NCI-H2227 (cell line): ENCODE measurements at regions not wholly inside any gene's neighbourhood (a gene's known extent, or its start where the extent isn't known, plus 50 kb on each side); places are given as distances from the start of the nearest gene placed in this dataset.
"Not testable (repeated sequence)": the region's sequence is repeated elsewhere in the genome, so short reads cannot be mapped to it uniquely, and the experiment has no call there.

Experiments
- DNase-seq: peaks from one replicate; lab custom pipeline; 2025; ENCODE audit not compliant: unreplicated experiment; lab: John Stamatoyannopoulos, UW

DNA sequence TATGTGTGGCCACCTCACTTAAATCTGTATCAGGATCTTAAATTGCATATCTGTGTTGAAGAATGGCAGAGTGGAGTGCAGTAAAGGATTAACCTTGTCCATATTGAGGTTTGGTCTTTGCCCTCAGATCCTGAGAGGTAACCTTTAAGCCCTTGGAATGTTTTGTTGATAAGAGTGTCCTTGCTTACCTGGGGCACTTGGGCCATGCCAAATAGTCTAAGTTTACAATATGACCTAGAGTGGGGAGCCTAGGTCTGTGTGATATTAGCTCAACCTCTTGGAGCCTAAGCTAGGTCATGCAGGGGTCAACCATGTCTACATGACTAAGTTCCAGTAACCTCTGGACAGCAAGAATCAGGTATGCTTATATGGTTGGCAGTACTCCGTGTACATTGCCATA is 792.5 kb downstream of the DIAPH3 start:
- no peak for DNase-seq

DNA sequence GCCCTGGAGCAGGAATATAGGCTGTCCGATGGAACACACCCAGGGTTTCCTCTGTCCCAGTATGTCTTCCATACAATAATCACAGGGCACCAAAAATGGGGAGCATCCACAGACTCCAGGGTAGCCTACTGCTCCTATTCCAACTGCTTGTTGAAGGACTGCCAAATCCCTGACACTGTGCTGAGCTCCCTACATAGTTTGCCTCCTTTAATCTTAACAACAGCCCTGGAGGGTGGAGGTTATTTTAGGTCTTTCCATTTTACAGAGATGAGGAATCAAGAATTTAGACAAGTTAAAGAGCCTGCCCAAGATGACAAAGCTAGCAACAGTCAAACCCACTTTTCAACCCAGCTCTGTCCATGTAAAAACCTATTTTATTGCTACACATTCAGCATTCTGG is 790.4 kb downstream of the DIAPH3 start:
- DNase-seq, result no peak

DNA sequence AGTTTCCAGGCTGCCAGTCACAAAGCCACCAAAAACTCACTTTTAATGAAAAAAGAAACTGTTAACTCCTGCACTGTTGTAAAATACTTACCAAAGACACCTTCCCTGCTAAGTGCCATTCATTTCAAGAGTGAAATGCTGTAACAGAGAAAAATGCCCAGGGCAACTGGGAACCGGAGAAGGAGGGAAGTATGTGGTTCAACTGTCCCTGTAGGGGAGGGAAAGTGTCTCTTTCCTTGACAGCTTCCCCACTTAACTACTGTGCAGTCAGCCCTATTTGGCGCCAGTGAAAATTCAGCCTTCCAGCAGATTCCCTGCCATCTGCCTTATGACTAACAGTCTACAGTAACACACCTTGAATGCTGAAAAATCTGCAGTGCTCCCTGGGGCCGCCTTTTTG is 789.0 kb downstream of the DIAPH3 start:
- peak; percentile 8 for DNase-seq

DNA sequence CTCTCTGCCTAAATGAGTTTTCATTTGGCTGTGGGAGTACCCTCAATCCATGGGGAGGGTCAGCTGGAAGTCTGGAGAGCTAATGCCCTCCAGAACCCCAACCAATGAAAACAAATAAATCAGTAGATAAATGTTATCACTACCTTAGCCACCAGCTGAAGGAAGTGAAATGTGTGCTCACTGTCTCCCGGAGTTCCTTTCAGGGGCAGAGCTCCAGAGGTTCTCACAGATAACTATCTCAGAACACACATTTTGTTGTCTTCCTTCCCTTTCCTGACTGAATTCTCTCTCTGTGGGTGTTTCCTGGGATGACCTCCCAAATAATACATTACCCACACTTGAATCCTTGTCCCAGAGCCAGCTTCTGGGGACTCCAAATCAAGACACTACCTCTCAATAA is 779.6 kb downstream of the DIAPH3 start:
- DNase-seq, result no peak

DNA sequence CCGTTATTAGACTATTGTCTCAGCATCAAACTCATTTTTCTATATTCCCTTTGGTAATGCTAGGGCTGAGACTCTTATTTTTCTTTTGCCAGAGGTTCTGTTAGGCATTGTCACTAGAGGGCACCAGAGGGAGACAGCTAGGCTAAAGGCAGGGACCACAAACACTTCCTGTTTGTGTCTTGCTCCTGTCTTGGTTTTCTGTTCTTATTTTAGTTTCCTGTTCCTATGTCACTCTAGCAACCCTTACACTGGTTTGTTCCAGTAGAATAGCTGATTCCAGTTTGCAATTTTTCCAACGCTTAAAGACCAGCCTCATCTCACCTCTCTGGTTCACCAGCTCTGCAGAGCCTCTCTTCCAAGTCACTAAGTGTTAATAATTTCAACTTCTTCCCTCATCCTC is 772.0 kb downstream of the DIAPH3 start:
- peak; percentile 51 for DNase-seq

DNA sequence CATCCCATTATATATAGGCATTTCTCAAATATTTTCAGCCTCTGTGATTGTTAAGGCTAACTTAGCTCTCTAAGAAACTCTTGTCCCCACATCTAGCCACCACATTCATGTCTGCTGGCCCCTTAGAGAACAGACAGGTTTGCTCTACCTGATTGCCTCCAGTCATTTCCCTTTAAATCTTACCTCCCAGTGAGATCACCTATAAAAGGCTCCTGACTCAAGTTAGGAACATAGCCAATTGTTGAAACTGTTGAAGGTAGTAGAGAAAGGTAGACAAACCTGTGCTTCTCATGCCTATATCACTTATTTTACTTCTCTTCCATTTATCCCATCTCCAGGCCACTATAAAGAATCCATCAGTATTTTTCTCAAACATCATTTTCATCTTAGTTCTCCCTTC is 771.4 kb downstream of the DIAPH3 start:
- no peak for DNase-seq

DNA sequence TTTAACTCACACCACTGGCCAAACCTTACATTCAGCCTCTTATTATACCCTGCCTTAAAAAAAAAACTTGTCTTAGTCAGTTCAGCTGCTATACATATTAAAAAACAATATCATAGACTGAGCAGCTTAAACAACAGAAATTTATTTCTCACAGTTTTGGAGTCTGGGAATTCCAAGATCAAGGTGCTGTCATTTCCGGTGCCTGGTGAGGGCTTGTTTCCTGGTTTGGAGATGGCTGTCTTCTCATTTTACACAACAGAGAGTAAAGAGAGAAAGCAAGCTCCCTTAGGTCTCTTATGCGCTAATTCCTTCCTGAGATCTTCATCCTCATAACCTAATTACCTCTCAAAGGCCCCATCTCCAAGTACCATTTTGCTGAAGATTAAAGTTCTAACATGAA is 769.2 kb downstream of the DIAPH3 start:
- no peak for DNase-seq

DNA sequence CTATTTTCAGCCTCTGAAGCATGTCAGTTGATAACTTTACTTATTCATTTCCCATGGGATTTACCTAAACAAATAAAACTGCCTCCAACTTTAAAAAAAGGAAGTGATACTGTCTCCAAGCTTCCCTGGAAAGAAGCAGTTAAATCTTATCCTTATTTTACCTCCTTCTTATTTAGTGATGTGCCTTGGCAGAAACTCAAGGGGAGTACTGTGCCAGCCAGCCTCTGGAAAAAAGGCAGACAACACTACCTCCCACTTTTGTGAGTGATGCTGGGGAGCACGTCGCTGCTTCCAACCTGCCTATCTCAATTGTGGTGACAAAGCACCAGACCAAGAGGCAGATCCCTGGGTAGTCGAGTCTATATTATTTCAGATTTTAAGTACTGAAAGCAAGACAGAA is 765.6 kb downstream of the DIAPH3 start:
- no peak for DNase-seq

DNA sequence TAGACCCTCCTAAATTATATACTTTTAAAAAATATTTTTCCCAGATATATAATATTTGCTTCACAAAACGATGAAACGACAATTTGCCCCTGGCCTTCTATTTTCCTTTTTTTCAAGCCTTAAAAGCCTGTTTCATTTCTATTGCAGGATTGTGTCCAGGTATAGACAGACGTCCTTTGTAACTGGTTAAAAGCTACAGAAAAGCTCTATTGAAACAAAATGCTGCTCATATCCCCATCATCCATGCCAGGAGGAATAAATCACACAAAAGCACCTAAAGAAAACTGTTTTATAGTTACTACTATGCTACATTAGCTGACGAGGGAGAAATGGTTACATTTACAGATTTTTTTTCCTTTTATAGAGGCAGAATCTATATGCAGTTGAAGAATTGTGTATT is 765.1 kb downstream of the DIAPH3 start:
- no peak for DNase-seq

DNA sequence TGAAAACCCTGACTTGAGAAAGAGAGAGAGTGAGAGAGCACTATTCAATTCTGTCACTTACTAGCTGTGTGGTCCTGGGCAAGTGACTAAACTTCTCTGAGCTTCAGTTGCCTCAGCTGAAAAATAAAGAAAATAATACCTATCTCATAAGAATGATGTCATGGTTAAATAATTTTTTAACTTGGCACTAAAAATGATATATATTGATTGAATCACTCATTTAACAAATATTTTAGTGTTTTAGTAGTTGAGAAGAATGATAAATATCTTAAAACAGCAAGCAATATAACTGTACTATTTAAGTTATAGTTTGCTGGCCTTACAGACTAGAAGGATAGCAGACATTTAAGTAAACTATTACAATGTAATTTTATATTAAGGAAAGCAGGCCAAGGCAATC is 764.2 kb downstream of the DIAPH3 start:
- no peak for DNase-seq

DNA sequence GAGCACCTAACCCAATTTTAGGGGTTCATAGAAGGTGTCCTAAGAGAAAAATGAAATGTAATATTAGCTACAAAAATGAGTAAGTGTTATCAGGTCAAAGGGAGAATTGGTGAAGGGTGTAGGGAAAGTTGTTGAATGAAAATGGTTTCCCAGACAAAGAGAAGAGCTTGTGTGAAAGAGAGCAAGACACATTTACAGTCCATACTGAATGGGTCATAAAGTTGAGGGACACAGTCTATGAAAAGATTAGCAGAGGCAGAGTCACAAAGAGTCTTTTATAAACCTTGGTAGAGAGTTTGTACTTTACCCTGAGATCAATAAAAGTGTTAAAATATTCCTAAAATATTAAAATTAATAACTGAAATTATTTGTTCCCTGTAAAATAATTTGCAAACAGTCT is 759.4 kb downstream of the DIAPH3 start:
- DNase-seq, result no peak

DNA sequence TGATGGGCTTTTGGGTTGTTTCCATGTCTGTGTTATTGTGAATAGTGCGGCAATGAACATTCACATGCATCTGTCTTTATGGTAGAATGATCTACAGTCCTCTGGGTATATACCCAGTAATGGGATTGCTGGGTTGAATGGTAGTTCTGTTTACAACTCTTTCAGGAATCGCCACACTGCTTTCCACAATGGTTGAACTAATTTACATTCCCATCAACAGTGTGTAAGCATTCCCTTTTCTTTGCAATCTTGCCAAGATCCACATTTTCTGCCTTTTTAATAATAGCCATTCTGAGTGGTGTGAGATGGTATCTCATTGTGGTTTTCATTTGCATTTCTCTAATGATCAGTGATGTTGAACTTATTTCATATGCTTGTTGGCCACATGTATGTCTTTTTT is 756.5 kb downstream of the DIAPH3 start:
- DNase-seq, result not testable (repeated sequence)

DNA sequence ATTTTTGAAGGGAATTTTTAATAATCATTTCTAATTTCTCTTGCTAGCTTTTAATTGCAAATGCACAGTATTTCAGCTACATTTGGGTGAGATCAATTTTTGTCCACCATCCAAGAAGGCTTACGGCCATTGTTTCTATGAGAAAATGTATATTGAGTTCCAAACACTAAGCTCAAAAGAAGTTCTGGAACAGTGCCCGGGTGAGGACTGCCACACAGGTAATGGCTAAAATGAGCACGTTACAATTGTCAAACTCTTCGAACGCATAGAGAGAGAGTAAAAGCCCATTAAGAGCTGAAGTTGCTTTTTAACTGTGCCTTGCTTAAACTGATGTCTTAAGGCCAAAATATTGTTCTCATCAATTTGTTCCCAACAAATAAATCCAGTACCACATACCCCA is 755.0 kb downstream of the DIAPH3 start:
- no peak for DNase-seq

DNA sequence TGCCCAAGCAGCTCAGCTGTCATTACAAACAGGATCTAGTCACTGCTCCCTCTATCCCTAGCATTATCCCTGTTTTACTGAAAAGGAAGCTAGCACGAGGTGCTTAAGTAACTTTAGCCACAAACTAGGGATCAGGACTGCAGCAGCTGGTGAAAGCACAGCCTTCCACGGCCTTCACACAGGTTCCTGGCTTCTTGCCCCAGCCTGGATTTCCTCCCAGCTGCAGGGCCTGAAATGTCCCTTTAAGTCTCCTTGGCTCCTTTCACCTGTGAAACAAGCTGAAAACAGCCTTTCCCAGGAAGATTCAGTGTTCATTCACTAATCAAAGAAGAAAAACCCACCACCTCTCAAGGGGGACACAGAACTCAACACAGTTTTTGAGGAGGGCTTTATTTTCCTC is 754.5 kb downstream of the DIAPH3 start:
- DNase-seq, result no peak

DNA sequence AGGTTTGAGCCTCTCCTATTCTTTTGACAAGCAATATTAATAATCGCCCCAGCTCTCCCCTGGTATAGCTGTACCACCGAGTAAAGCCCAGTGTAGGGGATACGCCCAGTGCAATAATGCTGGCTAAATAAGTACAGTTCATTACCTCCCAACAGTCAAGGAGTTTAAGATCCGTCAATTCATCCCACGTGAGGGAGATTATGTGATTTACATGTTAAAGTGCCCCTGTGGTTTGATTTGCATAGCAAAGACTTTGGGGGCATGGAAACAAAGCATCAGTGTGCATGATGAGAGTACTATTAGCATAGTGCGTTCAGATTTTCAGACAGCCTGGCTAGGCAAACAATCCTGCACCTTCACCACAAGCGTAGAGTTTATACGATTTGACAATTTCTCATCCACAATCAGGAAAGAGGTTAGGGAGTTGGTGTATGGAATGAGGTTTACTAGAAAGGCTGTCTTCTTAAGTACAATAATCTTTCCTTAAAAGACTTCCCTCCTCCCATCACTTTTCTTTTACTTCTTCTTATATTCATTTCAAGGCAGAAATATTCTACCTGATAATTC is 754.0 kb downstream of the DIAPH3 start:
- DNase-seq, result no peak

DNA sequence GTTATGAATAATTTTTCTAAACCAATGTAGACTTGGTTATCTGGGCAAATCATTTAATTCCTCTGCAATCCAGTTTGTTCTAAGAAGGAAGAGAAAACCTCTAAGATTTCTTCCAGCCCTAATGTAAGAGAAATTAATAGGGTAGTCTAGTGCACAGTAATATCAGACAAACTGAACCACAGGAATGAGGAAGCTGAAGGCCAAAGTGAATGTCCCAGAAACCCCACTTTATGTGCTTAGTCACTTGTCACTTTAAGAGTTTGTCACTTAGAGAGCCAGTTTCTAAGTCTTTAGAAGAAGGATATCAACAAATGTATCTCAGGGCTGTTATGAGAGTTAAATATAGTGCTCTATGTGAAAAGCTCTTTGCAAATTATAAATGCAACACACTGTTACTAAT is 750.6 kb downstream of the DIAPH3 start:
- no peak for DNase-seq

DNA sequence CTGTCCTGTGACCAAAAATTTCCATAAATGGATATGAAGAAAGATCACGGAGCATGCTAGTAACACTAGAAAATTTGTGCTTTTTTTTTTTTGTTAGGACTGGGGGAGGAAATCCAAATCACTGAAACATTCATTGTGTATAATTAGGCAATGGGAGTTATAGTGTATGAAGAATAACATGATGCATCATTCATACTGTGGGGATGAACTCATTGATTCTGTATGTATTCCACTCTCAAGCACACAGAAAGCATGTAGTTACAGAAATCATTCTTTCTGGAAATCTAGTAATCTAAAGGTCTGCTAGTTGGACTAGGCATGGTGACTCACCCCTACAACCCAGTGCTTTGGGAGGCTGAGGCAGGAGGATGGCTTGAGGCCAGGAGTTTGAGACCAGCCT is 749.7 kb downstream of the DIAPH3 start:
- DNase-seq, result no peak

DNA sequence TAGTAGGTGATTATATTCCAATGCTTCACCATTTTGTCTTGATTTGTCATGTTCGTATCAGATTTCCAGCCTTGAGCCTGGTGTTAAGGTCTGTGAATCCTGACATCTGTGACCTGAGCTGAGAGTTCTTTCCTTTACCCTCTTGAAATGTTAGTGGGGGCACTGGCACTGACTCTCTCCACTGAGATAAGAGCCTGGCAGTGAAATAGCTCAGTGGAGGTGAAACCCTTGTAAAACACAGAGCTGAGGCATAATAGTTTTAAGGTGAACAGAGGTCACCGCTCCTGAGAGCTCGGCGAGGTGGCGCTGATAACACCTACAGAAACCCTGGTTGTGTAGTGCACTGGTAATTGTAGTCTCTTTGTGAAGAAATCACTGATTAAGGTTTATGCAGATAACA is 748.2 kb downstream of the DIAPH3 start:
- DNase-seq, result peak; percentile 41

DNA sequence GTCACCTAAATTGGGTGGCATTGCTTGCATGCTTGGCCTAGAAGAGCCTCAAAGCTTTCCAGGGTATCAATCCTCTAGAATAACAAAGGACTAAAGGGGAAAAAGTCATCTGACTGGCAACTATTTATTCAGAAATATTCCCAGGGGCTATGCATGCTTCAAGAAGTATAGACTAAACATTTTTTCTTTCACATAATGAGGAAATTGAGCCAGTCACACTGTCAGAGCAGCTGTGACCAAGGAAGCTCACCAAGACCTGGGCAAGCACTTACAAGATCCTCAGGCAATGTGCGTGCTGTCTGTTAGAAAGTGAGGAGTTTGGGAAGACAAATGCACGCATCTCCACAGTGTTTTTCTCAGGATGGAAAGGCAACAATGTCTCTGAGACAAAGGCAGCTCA is 747.2 kb downstream of the DIAPH3 start:
- no peak for DNase-seq

DNA sequence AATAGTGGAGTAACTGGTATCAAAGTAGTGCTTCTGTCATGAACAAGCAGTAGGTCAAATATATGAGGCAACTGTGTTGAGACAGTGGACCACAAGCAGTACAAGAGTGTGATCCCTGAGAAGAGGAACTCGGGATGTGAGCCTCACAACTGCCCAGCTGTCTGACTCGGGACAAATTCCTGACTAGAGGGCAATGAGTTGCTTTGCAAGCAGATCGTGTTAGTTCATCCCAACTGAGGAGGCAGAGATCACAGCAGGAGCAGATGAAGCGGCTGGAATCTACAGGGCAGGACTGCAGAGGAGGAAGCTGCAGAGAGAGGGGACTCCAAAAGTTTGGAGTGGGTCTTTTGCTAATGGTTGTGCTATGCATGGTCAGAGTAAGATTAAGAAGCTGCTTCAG is 741.1 kb downstream of the DIAPH3 start:
- no peak for DNase-seq

DNA sequence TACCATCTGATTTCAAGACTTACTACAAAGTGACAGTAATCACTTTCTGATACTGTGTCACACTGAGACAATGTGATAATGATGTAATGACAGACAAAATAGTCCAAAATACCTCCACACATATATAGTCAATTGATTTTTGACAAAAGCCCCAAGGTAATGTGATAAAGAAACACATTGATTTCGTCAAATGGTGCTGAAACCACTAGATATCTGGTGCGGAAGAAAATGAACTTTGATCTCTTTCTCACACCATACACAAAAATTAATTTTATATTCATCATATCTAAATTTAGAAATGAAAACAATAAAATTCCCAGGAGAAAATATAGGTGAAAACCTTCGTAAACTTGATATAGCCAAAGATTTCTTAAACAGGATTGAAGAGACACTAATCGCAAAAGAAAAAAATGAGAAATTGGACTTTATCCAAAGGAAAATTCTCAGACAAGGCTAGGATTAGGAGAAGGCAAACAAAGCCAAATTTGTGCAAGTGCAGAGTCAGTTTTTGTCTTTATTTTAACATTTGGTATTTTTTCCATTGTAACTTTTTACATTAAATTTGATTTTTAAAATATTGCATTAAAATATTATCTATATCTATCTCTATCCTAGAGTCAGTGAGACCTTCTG is 739.9 kb downstream of the DIAPH3 start:
- no peak for DNase-seq

DNA sequence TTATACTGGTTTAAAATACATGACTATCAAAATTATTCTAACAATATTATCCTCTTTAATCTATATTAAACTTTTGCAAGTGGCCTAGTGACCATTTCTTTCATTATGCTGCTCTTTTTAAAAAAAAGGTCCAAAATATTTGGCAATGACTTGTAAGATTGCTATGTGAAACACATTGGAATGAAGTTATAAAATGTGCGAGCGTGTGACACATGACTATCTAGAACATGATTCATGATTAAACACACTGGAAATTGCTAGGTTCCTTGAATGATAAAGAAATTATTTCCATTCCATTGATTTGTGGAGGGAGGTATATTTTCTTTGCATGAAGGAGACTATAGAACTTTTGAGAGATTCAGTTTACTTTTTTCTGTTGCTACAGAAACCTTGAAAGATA is 739.1 kb downstream of the DIAPH3 start:
- DNase-seq, result no peak

DNA sequence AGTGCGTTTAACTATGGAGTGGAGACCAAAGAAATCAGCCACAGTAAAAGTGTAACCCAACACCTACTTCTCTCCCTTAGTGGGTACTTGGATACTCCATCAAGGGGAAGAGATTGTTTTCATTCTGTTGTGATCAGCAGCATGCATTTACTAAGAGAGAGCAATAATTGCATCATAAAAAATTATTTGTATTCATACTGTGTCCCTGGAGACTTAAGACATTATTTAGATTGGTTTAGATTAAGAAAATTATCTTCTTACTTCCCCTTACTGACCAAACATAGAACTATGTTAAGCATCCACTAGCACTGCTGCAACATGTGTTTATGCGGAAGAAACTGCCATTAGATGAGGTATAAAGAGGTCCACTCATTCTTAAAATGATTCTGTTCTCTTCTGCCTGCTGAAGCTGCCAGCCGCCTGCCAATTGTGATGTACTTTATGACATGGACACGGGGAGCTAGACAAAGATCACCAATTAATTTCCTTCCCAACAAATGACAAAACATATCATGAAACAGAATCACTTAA is 738.5 kb downstream of the DIAPH3 start:
- no peak for DNase-seq
